Fibroblast of lung (primary cell): ENCODE measurements at regions not wholly inside any gene's neighbourhood (a gene's known extent, or its start where the extent isn't known, plus 50 kb on each side); places are given as distances from the start of the nearest gene placed in this dataset.

Experiments
- DNase-seq, 2 donors: peaks; one replicate each; pipeline versions ENCODE4 v3.0.0 to v3.0.0-alpha.2; 2010; ENCODE audit warnings: low read depth in 2 of 2
- H2AFZ ChIP-seq: 2 replicates; pipeline ENCODE4 v1.5.1; 2012; ENCODE audit warnings: low read length, control low read depth, inconsistent platforms
- H3K27ac ChIP-seq: 2 replicates; pipeline ENCODE4 v1.5.1; 2011; ENCODE audit warnings: low read length, control low read depth; ENCODE audit not compliant: insufficient read depth
- H3K27me3 ChIP-seq: 2 replicates; pipeline ENCODE4 v1.5.1; 2011; ENCODE audit warnings: mild to moderate bottlenecking, low read length; ENCODE audit not compliant: control insufficient read depth, insufficient read depth
- H3K36me3 ChIP-seq: 2 replicates; pipeline ENCODE4 v1.5.1; 2011; ENCODE audit warnings: low read length; ENCODE audit not compliant: control insufficient read depth, insufficient read depth
- H3K4me1 ChIP-seq: 2 replicates; pipeline ENCODE4 v1.5.1; 2011; ENCODE audit warnings: low read length; ENCODE audit not compliant: control insufficient read depth, insufficient read depth; ENCODE audit errors: extremely low read depth
- H3K4me2 ChIP-seq: 2 replicates; pipeline ENCODE4 v1.5.1; 2011; ENCODE audit warnings: low read length, control low read depth; ENCODE audit not compliant: insufficient read depth; ENCODE audit errors: extremely low read depth
- H3K4me3 ChIP-seq, 4 experiments: fragments of 200-600 bp in 1 of 4; sonication (generic) in 1 of 4; replicated peaks in 1 of 4; 2 replicates each; pipeline ENCODE4 v1.5.1; 2011 to 2016; ENCODE audit warnings: low read length in 4 of 4, low read depth in 3 of 4, mild to moderate bottlenecking in 3 of 4, control low read depth in 2 of 4, inconsistent platforms in 1 of 4, mixed read lengths in 1 of 4; ENCODE audit not compliant: insufficient read depth in 1 of 4; ENCODE audit errors: control extremely low read depth in 1 of 4
- H3K79me2 ChIP-seq: 2 replicates; pipeline ENCODE4 v1.5.1; 2012; ENCODE audit warnings: mild to moderate bottlenecking, low read length, inconsistent platforms; ENCODE audit not compliant: control insufficient read depth, insufficient read depth
- H3K9ac ChIP-seq: 2 replicates; pipeline ENCODE4 v1.5.1; 2011; ENCODE audit warnings: mild to moderate bottlenecking, low read length, control low read depth; ENCODE audit not compliant: insufficient read depth
- H3K9me3 ChIP-seq: 2 replicates; pipeline ENCODE4 v1.5.1; 2012; ENCODE audit warnings: low read depth, low read length; ENCODE audit not compliant: control insufficient read depth, insufficient read depth
- H4K20me1 ChIP-seq: 2 replicates; pipeline ENCODE4 v1.5.1; 2011; ENCODE audit warnings: low read length; ENCODE audit not compliant: control insufficient read depth, insufficient read depth; ENCODE audit errors: extremely low read depth
- CTCF ChIP-seq, 2 donors: IDR thresholded peaks in 1 of 2; conservative IDR thresholded peaks in 1 of 2; 1 replicate in 1 of 2; 2 replicates in 1 of 2; pipeline ENCODE4 v1.5.1; 2011 to 2012; ENCODE audit warnings: low read length in 2 of 2, control low read depth in 1 of 2, inconsistent platforms in 1 of 2, low read depth in 1 of 2, mild to moderate bottlenecking in 1 of 2
- EZH2 ChIP-seq: IDR thresholded peaks from 2 replicates; pipeline ENCODE4 v1.5.1; 2012; ENCODE audit warnings: low read length, control low read depth, mild to moderate bottlenecking; ENCODE audit errors: missing control alignments

GRCh38 chr10:83862723-83863122, 276.6 kb upstream of the GHITM start:
- Histone ChIP-seq H3K79me2 (no peaks in the 10 kb centered on the region), H3K4me1 (no peaks in the 10 kb centered on the region), H2AFZ (no peak overlapping the region), H3K9ac (no peak overlapping the region), H3K36me3 (no peaks in the 10 kb centered on the region), H3K4me2 (no peak overlapping the region), H4K20me1 (no peaks in the 10 kb centered on the region), H3K4me3 (no peak overlapping the region), H3K27me3 (no peaks in the 10 kb centered on the region), H3K27ac (no peak overlapping the region), H3K9me3 (no peaks in the 10 kb centered on the region)
- DNase-seq: no peak
- TF ChIP-seq EZH2 (no peak), CTCF (conservative IDR thresholded peaks at IDR 0.05 in 1 of 2, IDR thresholded peaks at IDR 0.05 in 1 of 2; ENCODE audit: low read depth in 1 of 2, low read length in 2 of 2) (no peak)

GRCh38 chr10:83863283-83863966, 275.9 kb upstream of the GHITM start:
- no peak overlapping the region for H3K9ac ChIP-seq
- H4K20me1 ChIP-seq: no peaks in the 10 kb centered on the region
- no peak for TF ChIP-seq EZH2
- no peak for TF ChIP-seq CTCF (conservative IDR thresholded peaks at IDR 0.05 in 1 of 2, IDR thresholded peaks at IDR 0.05 in 1 of 2; ENCODE audit: low read depth in 1 of 2, low read length in 2 of 2)
- no peaks in the 10 kb centered on the region for H3K79me2 ChIP-seq
- no peaks in the 10 kb centered on the region for H3K4me1 ChIP-seq
- no peaks in the 10 kb centered on the region for H3K9me3 ChIP-seq
- H2AFZ ChIP-seq: no peak overlapping the region
- H3K4me3 ChIP-seq: no peak overlapping the region
- no peak for DNase-seq
- H3K27me3 ChIP-seq: no peaks in the 10 kb centered on the region
- H3K36me3 ChIP-seq: no peaks in the 10 kb centered on the region
- no peak overlapping the region for H3K27ac ChIP-seq
- no peak overlapping the region for H3K4me2 ChIP-seq

GRCh38 chr10:83869898-83870297, 269.4 kb upstream of the GHITM start:
- Histone ChIP-seq H3K36me3 (no peaks in the 10 kb centered on the region), H2AFZ (no peak overlapping the region), H4K20me1 (no peaks in the 10 kb centered on the region), H3K4me2 (no peak overlapping the region), H3K4me3 (no peak overlapping the region), H3K9me3 (no peaks in the 10 kb centered on the region), H3K4me1 (no peaks in the 10 kb centered on the region), H3K27me3 (no peaks in the 10 kb centered on the region), H3K79me2 (no peaks in the 10 kb centered on the region), H3K27ac (no peak overlapping the region), H3K9ac (no peak overlapping the region)
- TF ChIP-seq CTCF (conservative IDR thresholded peaks at IDR 0.05 in 1 of 2, IDR thresholded peaks at IDR 0.05 in 1 of 2; ENCODE audit: low read depth in 1 of 2, low read length in 2 of 2): no peak
- TF ChIP-seq EZH2: no peak
- DNase-seq: no peak
